ENCODE measurements at regions not wholly inside any gene's neighbourhood (a gene's known extent, or its start where the extent isn't known, plus 50 kb on each side); places are given as distances from the start of the nearest gene placed in this dataset.

DNA sequence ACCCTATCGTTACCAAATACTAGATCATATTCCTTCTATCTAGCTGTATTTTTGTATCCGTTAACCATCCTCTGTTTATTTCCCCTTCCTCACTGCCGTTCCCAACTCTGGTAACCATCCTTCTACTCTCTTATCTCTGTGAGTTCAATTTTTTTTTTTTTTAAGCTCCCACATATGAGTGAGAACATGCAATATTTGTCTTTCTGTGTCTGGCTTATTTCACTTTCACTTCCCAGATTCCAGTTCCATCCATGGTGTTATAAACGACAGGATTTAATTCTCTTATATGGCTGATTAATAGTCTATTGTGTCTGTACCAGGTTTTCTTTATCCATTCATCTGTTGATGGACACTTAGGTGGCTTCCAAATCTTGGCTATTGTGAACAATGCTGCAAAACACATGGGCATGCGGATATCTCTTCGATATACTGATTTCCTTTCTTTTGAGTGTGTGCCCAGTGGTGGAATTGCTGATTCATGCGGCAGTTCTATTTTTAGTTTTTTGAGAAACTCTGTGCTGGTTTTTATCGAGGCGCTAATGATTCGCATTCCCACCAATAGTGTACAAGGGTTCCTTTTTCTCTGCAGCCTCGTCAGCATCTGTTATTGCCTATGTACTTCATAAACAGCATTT, 599.6 kb downstream of the TMEM114 start:
- H3K4me1 ChIP-seq (ENCODE audit: control insufficient read depth in 1 of 2, insufficient read depth in 2 of 2, low read length in 2 of 2): no peaks in the 10 kb centered on the region
- H3K36me3 ChIP-seq (ENCODE audit: control insufficient read depth in 1 of 2, insufficient read depth in 2 of 2, low read length in 2 of 2): no peaks in the 10 kb centered on the region
- POLR2A ChIA-PET: no interaction called here
- H3K4me3 ChIP-seq (replicated peaks in 1 of 2; ENCODE audit: low read depth in 1 of 2, low read length in 2 of 2): no peak overlapping the region
- no peak overlapping the region for H3K9ac ChIP-seq (ENCODE audit: low read length)
- no peak overlapping the region for H3K27ac ChIP-seq (ENCODE audit: low read depth, low read length)
- no peaks in the 10 kb centered on the region for H3K79me2 ChIP-seq (ENCODE audit: insufficient read depth, low read length)
- ATAC-seq: no peak
- peaks cover 7 to 16% of the 10 kb centered on the region in 2 experiments; a peak in 2 of 4 replicates for H3K9me3 ChIP-seq (ENCODE audit: control insufficient read depth in 1 of 2, insufficient read depth in 1 of 2, low read depth in 1 of 2, low read length in 2 of 2)
- no peaks in the 10 kb centered on the region for H3K27me3 ChIP-seq (ENCODE audit: insufficient read depth, low read length)
- H3K4me2 ChIP-seq (ENCODE audit: low read length): no peak overlapping the region
- no TSS peak for BruUV-seq (replicated peaks)
- intact Hi-C loops (cut with micrococcal nuclease): no loop called here
- H4K20me1 ChIP-seq (ENCODE audit: insufficient read depth): no peaks in the 10 kb centered on the region
- no peak for TF ChIP-seq SP1 (IDR thresholded peaks at IDR 0.05; ENCODE audit: low read depth)
- no peak for TF ChIP-seq SRF (IDR thresholded peaks at IDR 0.05; ENCODE audit: low read depth)
- CTCF ChIA-PET: no interaction called here
- no peak for DNase-seq (ENCODE audit: low read depth, low spot score)
- RAD21 ChIA-PET (ENCODE audit: low non-redundant PET in 1 of 2, low total read pairs in 2 of 2, uncharacterized antibody in 2 of 2, unreplicated experiment in 2 of 2): no interaction called here
- no peaks in the 10 kb centered on the region for H3K9me2 ChIP-seq (ENCODE audit: insufficient read depth)
- H2AFZ ChIP-seq (ENCODE audit: low read depth, low read length, poor library complexity, severe bottlenecking): no peak overlapping the region

- H3K9me3 ChIP-seq (ENCODE audit: control insufficient read depth in 1 of 2, insufficient read depth in 1 of 2, low read depth in 1 of 2, low read length in 2 of 2): peaks cover 12 to 17% of the 10 kb centered on the region in 2 experiments; a peak in 2 of 4 replicates
- TF ChIP-seq CEBPB (IDR thresholded peaks at IDR 0.05; ENCODE audit: low read depth) (no peak), FOSL1 (IDR thresholded peaks at IDR 0.05; ENCODE audit: low read depth) (no peak), ZBTB33 (IDR thresholded peaks at IDR 0.05; ENCODE audit: extremely low read depth, insufficient replicate concordance, low read length) (no peak), ZFX (IDR thresholded peaks at IDR 0.05) (no peak), EZH2 (IDR thresholded peaks at IDR 0.05) (no peak), JUND (IDR thresholded peaks at IDR 0.05) (no peak), SIN3A (IDR thresholded peaks at IDR 0.05; ENCODE audit: low read depth) (no peak), SRF (IDR thresholded peaks at IDR 0.05; ENCODE audit: low read depth) (no peak), CBX3 (IDR thresholded peaks at IDR 0.05; ENCODE audit: low read depth) (no peak), ZNF274 (IDR thresholded peaks at IDR 0.05; ENCODE audit: low read depth, low read length) (no peak), ELF1 (IDR thresholded peaks at IDR 0.05; ENCODE audit: borderline replicate concordance, low read depth) (no peak), RAD21 (IDR thresholded peaks at IDR 0.05; ENCODE audit: low read depth) (no peak), TCF7L2 (IDR thresholded peaks at IDR 0.05; ENCODE audit: borderline replicate concordance, extremely low read depth, insufficient read depth, insufficient read length) (no peak), ATF3 (IDR thresholded peaks at IDR 0.05) (no peak), SP1 (IDR thresholded peaks at IDR 0.05; ENCODE audit: low read depth) (no peak)
- TF ChIP-seq, protein P1, sequence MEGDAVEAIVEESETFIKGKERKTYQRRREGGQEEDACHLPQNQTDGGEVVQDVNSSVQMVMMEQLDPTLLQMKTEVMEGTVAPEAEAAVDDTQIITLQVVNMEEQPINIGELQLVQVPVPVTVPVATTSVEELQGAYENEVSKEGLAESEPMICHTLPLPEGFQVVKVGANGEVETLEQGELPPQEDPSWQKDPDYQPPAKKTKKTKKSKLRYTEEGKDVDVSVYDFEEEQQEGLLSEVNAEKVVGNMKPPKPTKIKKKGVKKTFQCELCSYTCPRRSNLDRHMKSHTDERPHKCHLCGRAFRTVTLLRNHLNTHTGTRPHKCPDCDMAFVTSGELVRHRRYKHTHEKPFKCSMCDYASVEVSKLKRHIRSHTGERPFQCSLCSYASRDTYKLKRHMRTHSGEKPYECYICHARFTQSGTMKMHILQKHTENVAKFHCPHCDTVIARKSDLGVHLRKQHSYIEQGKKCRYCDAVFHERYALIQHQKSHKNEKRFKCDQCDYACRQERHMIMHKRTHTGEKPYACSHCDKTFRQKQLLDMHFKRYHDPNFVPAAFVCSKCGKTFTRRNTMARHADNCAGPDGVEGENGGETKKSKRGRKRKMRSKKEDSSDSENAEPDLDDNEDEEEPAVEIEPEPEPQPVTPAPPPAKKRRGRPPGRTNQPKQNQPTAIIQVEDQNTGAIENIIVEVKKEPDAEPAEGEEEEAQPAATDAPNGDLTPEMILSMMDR (IDR thresholded peaks at IDR 0.05 in 2 of 3, conservative IDR thresholded peaks at IDR 0.05 in 1 of 3; ENCODE audit: borderline replicate concordance in 1 of 3, insufficient read depth in 1 of 3, low read depth in 2 of 3, low read length in 2 of 3): no peak
- no peaks in the 10 kb centered on the region for H4K20me1 ChIP-seq (ENCODE audit: insufficient read depth)
- no TSS peak for BruUV-seq (replicated peaks)
- H3K27me3 ChIP-seq (ENCODE audit: insufficient read depth, low read length): no peaks in the 10 kb centered on the region
- H3K4me1 ChIP-seq (ENCODE audit: control insufficient read depth in 1 of 2, insufficient read depth in 2 of 2, low read length in 2 of 2): no peaks in the 10 kb centered on the region
- ChIA-PET RAD21 (ENCODE audit: low non-redundant PET in 1 of 2, low total read pairs in 2 of 2, uncharacterized antibody in 2 of 2, unreplicated experiment in 2 of 2) (no interaction called here), POLR2A (no interaction called here), CTCF (no interaction called here)
- H3K36me3 ChIP-seq (ENCODE audit: control insufficient read depth in 1 of 2, insufficient read depth in 2 of 2, low read length in 2 of 2): no peaks in the 10 kb centered on the region
- H3K9ac ChIP-seq (ENCODE audit: low read length): no peak overlapping the region
- H3K27ac ChIP-seq (ENCODE audit: low read depth, low read length): no peak overlapping the region
- DNase-seq (ENCODE audit: low read depth, low spot score): no peak
- no peak overlapping the region for H3K4me2 ChIP-seq (ENCODE audit: low read length)
- H3K79me2 ChIP-seq (ENCODE audit: insufficient read depth, low read length): no peaks in the 10 kb centered on the region
- H3K4me3 ChIP-seq (replicated peaks in 1 of 2; ENCODE audit: low read depth in 1 of 2, low read length in 2 of 2): no peak overlapping the region
- intact Hi-C loops (cut with micrococcal nuclease): no loop called here
- no peak for ATAC-seq
- H3K9me2 ChIP-seq (ENCODE audit: insufficient read depth): no peaks in the 10 kb centered on the region
- H2AFZ ChIP-seq (ENCODE audit: low read depth, low read length, poor library complexity, severe bottlenecking): no peak overlapping the region
Measured at GRCh38 chr16:7983676-7984075, 606.6 kb downstream of the TMEM114 start.

All from HCT116 (cell line).